ENCODE measurements at regions not wholly inside any gene's neighbourhood (a gene's known extent, or its start where the extent isn't known, plus 50 kb on each side); places are given as distances from the start of the nearest gene placed in this dataset.

GRCh38 chr6:139588734-139589593, 214.5 kb upstream of the CITED2 start:
- no peak for DNase-seq

- no peak for DNase-seq
Observed at GRCh38 chr6:139588076-139588639, 213.7 kb upstream of the CITED2 start.

DNA sequence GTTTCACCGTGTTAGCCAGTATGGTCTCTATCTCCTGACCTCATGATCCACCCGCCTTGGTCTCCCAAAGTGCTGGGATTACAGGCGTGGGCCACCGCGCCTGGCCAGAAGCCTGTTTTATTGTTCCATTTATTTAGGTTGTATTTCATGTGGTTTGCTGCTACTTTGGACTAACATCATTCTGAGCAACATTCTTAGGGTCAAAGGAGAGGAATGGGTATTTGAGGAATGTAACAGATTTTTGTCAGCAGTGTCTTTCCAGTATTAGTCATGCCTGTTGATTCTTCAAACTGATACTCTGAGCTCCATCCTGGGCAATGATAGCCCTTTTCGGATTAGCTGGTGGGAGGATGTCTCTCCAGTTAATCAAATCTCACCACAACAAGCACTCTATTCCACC, 213.0 kb upstream of the CITED2 start:
- DNase-seq: no peak

- no peak for DNase-seq
Observed at GRCh38 chr6:139586273-139586672, 211.8 kb upstream of the CITED2 start.

GRCh38 chr6:139584599-139584998, 210.2 kb upstream of the CITED2 start:
- no peak for DNase-seq

GRCh38 chr6:139583420-139583819, 209.0 kb upstream of the CITED2 start:
- DNase-seq: no peak

DNA sequence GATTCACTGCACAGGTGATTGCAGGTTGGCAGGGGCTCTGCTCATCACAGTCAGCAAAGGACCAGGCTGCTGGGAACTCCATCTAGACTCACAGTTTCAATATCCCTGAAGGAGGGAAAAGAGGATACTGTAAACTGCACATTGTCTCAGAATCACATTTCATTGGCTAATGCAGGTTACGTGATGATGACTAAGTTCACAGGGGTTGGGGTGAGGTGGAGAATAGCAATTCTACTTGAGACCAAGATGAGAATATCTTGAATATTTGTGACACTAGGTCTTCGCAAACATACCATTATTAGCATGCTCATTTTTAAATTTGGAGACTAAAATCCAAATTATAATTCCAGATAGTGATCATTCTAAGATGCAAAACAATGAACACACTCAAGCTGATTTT, 208.5 kb upstream of the CITED2 start:
- no peak for DNase-seq

- DNase-seq: no peak
Observed at GRCh38 chr6:139581485-139581865, 207.0 kb upstream of the CITED2 start.

- no peak for DNase-seq
Observed at GRCh38 chr6:139580592-139581484, 206.4 kb upstream of the CITED2 start.

- no peak for DNase-seq
Observed at GRCh38 chr6:139577763-139578604, 203.5 kb upstream of the CITED2 start.

DNA sequence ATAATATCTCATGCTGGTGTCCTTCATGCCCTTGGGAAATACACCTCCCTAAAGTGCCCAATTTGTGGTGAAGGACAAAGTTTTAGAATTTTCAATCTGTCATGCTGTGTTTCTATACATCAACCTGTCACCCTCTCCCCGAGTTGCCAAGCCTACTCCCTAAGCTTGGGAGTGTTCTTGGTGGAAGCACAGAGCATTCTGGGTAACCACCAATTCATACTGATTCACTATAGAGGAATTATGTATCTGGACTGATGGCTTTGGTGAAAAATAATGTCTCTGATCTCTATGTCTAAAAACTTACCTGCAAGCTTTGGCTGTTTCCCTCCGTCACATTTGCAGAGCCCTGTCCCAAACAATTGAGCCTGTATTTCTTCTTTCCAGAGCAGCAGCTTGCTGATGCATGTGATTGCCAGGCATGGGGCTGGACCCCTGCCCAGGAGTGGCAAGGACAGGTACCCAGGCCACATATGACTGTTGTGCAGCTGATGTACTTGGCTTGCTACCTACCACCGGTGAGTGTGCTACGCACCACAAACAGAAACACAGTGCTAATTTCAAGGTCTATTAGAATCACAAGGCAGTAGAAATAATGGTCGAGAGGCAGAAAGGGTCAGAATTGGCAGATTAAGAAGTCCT, 202.8 kb upstream of the CITED2 start:
- DNase-seq: no peak

DNA sequence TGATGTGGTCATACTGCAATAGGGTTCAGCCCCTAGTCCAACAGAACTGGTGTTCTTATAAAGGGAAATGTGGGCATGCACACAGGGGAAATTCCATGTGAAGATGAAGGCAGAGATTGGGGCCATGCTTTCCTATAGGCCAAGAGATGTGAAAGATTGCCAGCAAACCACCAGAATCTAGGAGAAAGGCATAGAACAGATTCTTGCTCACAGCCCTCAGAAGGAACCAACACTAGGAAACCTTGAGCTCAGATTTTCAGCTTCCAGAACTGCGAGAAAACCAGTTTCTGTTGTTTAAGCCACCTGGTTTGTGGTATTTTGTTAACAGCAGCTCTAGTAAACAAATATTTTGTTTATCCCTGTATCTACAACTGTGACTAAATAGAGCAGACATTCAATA, 197.6 kb upstream of the CITED2 start:
- no peak for DNase-seq

GRCh38 chr6:139570166-139570565, 195.7 kb upstream of the CITED2 start:
- no peak for DNase-seq

DNA sequence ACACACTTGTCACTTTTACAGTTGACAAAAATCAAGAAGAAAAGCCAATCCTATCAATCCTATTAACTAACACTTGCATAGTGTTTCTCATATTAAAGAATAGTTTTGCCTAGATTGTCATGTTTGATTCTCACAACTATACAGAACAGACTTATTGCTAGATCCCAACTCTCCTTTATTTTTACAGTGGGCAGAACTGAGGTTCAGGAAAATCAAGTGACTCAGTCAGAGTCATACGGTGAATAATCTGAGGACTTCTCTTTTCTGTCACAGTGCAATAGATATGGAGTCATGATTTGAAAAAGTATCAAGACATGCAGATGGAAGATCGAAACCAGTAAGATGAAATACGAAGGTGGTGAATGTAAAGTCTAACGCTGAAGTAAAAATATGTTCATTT, 195.1 kb upstream of the CITED2 start:
- no peak for DNase-seq

GRCh38 chr6:139568956-139569538, 194.6 kb upstream of the CITED2 start:
- DNase-seq: no peak

- no peak for DNase-seq
Observed at GRCh38 chr6:139568151-139568955, 193.9 kb upstream of the CITED2 start.

- no peak for DNase-seq
Observed at GRCh38 chr6:139567095-139567494, 192.6 kb upstream of the CITED2 start.

GRCh38 chr6:139565591-139565990, 191.1 kb upstream of the CITED2 start:
- DNase-seq: no peak

GRCh38 chr6:139557547-139557946, 183.1 kb upstream of the CITED2 start:
- DNase-seq: no peak

DNA sequence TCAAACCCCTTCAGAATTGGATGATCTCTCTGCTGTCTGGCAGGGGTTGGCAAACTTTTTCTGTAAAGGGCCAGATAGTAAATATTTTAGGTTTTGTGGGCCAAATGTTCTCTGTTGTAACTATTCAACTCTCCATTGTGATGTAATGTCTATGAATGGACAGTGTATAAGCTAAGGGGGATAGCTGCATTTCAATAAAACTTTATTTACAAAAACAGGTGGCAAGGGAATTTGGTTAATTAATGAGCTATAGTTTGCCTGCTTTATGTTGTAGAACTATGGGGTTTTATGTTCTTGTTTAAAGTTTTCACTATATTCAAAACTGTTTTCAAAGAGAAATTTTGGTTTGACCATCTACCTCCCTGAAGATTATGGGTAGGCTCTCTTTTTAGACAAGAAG, 182.1 kb upstream of the CITED2 start:
- no peak for DNase-seq

DNA sequence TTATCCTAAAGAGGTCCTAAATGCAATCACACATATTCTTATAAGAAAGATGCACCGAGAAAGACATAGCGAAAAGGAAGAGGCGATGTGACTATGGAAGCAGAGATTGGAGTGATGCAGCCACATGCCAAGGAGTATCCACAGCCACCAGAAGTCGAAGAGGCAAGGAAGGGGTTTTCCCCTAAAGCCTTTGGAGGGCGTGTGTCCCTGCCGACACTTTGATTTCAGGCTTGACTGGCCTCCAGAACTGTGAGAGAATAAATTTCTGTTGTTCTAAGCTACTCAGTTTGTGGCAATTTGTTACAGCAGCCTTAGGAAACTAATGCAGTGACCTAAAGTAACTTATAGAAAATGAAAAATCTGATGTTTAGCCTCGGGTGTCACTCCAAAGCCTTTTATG, 179.5 kb upstream of the CITED2 start:
- no peak for DNase-seq
